ENCODE measurements at regions not wholly inside any gene's neighbourhood (a gene's known extent, or its start where the extent isn't known, plus 50 kb on each side); places are given as distances from the start of the nearest gene placed in this dataset.

DNA sequence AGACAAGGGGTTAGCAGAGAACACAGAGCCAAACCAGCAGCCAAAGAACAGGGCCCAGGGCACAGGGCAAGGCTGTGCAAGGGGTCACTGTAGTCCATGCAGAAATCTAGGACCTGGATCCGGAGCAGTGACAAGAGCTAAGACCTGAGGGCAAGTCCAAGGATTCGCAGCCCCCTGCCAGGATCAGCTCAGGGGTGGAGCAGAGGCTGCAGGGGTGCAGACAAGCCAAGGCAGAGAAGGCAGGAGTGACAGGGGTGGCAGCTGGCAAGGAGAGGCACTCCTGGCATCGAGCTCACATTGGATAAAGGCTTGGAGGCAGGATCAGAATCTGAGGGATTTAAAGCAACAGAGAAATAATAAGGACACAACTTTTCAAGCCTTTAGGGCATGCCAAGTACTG, 80.7 kb upstream of the NANOS1 start:
- Mint-ChIP-seq H3K27ac (no peak overlapping the region), H3K9me3 (no peaks in the 10 kb centered on the region), H3K27me3 (ENCODE audit: low read depth) (peaks cover 18% of the 10 kb centered on the region), H3K4me1 (ENCODE audit: low read depth) (no peaks in the 10 kb centered on the region), H3K4me3 (no peak overlapping the region), H3K36me3 (ENCODE audit: low read depth) (no peaks in the 10 kb centered on the region)
- DNase-seq (ENCODE audit: low spot score): no peak

DNA sequence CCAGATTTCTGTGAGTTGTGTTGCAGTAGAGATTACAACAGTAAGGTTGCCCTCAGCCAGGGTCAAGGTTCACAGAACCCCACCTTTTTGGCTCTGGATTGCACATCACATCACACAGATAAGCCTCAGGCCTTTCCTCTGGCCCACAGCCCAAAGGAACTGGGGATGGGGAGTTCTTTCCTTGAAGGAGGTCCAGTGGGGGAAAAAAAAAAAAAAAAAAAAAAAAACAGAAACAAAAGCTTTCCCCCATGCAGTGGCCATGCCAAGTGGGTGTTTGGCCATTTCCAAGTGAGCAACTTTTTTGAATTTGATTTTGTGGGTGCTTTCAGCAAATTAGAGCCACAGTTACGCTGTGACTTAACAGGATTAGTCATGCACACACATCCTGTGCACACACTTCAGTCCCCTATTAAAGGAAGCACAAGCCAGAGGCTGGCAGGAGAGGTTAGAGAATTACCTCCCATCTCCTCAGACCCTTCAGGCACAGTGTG, 79.3 kb upstream of the NANOS1 start:
- Mint-ChIP-seq H3K27me3 (ENCODE audit: low read depth) (peaks cover 27% of the 10 kb centered on the region), H3K36me3 (ENCODE audit: low read depth) (no peaks in the 10 kb centered on the region), H3K4me1 (ENCODE audit: low read depth) (no peaks in the 10 kb centered on the region), H3K27ac (no peak overlapping the region), H3K4me3 (no peak overlapping the region), H3K9me3 (no peaks in the 10 kb centered on the region)
- no peak for DNase-seq (ENCODE audit: low spot score)

DNA sequence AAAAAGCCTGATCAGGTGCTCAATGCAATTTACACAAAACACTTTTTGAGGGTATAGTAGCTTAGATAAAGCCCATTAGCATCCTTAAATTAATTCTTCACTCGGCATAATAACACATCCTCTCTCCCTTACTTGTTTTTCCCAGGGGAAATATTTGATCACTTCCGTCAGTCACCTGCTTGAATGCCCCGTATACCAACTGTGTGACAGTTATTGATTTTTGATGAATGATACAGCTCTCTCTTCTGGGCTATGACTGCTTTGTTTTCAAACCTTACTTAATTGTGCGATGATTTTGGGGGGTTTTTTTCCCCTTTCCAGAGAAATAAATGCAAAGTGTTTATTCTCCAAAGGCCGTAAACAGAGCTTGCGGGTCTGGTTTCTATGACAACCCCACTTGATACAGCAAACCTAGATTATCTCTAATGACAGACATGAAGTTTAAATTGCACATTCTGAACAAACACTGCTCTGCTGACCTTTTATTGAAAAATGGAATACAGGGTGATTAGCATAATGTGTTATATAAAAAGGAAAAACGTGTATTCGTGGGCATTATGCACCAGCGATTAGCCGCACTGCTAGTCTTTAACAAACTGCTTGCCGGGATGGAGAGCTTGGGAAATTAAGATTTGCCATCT, 78.4 kb upstream of the NANOS1 start:
- peaks cover 22% of the 10 kb centered on the region for H3K27me3 Mint-ChIP-seq (ENCODE audit: low read depth)
- no peaks in the 10 kb centered on the region for H3K9me3 Mint-ChIP-seq
- H3K27ac Mint-ChIP-seq: no peak overlapping the region
- no peaks in the 10 kb centered on the region for H3K4me1 Mint-ChIP-seq (ENCODE audit: low read depth)
- no peak overlapping the region for H3K4me3 Mint-ChIP-seq
- H3K36me3 Mint-ChIP-seq (ENCODE audit: low read depth): no peaks in the 10 kb centered on the region
- no peak for DNase-seq (ENCODE audit: low spot score)

DNA sequence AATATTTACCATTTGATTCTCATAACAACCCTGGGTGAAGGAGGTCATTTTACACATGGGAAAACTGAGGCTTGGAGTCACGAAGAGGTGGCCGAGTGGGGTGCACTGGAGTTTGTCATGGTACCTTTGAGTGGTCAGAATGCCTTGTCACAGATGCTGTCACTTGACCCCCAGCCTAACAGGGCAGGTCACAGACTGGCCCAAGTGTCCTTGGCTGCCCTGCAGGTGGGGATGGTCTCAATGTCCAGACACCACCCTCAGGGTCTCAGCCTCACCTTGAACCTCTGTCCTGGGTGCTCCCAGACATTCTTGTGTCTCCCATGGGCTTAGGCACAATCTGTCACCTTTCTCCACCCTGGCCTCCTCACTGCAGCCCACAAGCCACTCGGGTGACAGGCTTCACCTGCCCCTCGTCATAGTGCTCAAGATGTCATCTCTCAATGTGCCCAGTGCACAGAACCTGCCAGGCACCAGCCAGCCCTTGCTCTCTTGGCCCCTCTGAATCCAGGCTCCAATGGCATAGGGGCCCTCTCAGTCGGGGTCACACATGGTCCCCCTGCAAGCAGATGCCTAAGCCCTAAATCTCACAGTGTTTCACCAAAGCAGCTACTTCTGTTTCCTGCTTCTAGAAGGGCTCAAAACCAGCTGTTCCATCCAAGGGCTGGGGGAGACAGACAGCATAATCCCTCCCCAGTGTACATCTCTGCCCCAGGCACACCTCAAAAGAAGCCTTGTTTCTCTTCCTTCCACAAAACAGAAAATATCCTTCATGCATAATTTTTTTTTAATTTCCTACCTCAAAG, 76.8 kb upstream of the NANOS1 start:
- Mint-ChIP-seq H3K27ac (no peak overlapping the region), H3K4me3 (no peak overlapping the region), H3K9me3 (no peaks in the 10 kb centered on the region), H3K4me1 (ENCODE audit: low read depth) (no peaks in the 10 kb centered on the region), H3K27me3 (ENCODE audit: low read depth) (peaks cover 20% of the 10 kb centered on the region), H3K36me3 (ENCODE audit: low read depth) (no peaks in the 10 kb centered on the region)
- no peak for DNase-seq (ENCODE audit: low spot score)

DNA sequence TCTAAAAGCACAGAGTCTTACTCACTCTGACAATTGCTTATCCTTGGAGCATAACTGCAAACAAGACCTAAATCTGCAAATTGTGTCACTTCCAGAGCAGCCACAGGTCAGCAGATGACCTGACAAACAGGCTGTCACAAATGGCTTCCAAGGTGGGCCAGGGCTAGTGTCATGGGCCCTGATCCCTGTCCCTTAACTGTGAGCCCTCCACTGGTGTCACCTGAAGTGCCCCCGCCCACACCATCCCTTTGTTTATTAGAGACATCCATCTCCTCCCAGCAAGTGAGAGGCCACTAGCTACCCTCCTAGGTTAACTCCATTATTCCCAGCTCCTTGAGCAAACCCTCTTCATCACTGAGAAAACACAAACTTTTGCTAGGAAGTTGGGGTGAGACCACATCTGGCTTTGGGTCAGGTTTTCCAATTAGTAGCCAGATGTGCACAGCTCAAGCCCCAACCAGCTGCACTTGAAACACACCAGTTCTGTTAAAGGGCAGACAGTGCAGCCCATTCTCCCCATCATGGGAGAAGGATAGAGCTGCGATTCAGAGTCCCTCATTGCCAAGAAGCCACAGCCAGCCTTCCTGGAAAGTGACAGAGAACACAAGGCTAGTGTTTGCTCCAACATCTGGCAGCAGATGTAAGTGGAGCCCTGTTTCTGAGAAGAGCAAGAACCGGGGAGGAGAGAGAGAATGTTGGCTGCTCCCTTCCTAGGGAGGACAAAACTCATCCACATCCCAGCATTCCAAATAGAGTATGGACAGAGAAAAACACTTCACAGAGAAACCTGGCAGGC, 75.7 kb upstream of the NANOS1 start:
- no peak for DNase-seq (ENCODE audit: low spot score)
- Mint-ChIP-seq H3K4me1 (ENCODE audit: low read depth) (no peaks in the 10 kb centered on the region), H3K27me3 (ENCODE audit: low read depth) (peaks cover 20% of the 10 kb centered on the region)

DNA sequence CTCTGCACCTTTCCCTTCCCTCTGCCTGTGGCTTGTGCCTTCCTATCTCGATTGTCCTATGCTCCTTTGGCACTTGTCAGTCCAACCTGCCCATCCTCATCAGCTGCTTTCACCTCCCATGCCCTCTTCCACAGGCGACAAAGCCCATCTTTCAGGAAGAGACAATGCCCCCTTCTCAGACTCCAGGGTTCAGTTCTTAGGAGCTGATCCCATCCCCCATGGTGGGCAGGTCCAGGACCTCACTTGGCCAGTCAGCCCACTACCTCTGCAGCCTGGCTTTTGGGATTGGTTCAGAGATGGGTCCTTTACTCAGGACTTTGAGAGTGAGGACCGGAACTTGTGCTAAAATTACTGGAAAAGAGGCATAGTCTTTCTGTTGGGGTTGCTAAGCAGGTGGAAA, 74.0 kb upstream of the NANOS1 start:
- Mint-ChIP-seq H3K27ac (no peak overlapping the region), H3K4me3 (no peak overlapping the region), H3K9me3 (no peaks in the 10 kb centered on the region), H3K27me3 (ENCODE audit: low read depth) (peaks cover 20% of the 10 kb centered on the region), H3K36me3 (ENCODE audit: low read depth) (no peaks in the 10 kb centered on the region), H3K4me1 (ENCODE audit: low read depth) (peaks cover 3% of the 10 kb centered on the region)
- DNase-seq (ENCODE audit: low spot score): no peak

More for the DNA sequence above, 75.7 kb upstream of the NANOS1 start:
- no peak overlapping the region for H3K4me3 Mint-ChIP-seq
- H3K9me3 Mint-ChIP-seq: no peaks in the 10 kb centered on the region
- no peaks in the 10 kb centered on the region for H3K36me3 Mint-ChIP-seq (ENCODE audit: low read depth)
- H3K27ac Mint-ChIP-seq: no peak overlapping the region

DNA sequence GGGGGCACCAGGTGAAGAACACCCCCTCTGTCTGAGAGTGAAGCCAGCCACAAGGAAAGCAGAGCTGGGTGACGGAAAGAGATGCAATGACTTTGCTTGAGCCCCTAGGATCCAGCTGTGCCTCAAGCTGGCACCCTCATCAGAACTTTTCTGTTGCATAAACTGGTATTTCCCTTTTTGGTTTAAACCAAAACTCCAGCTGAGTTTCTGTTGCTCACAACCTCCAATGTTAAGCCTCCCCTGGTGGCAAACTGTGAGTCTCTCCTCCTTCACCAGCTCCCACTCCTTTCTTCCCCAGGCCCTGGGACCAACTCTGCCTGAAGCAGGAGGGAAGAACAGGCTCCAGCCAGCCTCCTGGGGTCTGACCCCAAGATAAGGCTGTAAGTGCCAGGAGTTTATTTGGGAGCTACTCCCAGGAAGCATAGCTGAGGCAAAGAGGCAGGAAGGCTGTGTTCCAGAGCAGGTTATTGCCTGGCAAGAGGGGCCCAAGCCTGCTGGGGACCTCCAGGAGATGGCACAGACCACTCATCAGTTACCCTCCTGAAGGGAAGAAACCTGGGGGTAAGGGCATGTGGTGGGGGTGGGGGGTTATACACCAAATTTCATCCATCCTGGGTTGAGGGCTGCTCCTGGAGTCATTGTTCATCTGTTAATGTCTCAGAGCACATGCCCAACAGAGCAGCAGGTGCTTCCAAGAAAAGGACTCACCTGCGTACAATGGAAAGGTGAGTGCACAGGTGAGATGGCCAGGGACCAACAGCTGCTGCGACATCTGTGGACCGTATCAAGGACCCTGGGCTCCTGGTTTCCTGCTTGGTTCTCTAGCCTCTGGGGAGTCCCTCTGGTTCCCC, 73.3 kb upstream of the NANOS1 start:
- Mint-ChIP-seq H3K36me3 (ENCODE audit: low read depth) (no peaks in the 10 kb centered on the region), H3K4me1 (ENCODE audit: low read depth) (peaks cover 3% of the 10 kb centered on the region), H3K27me3 (ENCODE audit: low read depth) (peaks cover 18% of the 10 kb centered on the region), H3K9me3 (no peaks in the 10 kb centered on the region), H3K27ac (no peak overlapping the region), H3K4me3 (no peak overlapping the region)
- no peak for DNase-seq (ENCODE audit: low spot score)

DNA sequence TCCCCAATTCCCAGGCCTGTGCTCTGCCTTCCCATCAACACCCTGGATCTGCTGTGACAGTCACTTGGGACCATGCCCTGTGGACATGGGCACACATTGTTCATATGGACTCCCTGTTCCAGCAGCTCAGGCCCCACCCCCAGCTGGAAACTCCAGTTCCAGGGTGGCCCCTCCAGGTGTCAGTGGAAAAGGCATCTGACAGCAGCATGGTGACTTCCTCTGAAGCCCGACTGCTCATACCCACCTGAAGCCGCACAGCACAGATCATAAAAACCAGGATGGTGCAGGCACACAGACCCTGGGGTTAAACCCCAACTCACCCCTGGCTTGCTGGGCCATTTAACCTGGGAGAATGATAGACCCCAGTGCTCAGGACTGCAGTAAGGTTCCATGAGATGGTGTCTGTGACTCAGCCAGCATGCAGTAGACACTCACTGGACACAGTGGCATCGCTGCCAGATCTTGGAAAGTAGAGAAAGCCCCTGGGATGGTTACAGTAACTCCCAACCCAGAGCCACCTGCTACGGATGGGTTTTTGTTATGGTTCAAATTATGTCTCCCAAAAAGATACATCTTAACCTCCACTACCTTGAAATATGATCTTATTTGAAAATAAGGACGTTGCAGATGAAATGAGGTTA, 72.6 kb upstream of the NANOS1 start:
- DNase-seq (ENCODE audit: low spot score): no peak
- Mint-ChIP-seq H3K27ac (no peak overlapping the region), H3K4me3 (no peak overlapping the region)

DNA sequence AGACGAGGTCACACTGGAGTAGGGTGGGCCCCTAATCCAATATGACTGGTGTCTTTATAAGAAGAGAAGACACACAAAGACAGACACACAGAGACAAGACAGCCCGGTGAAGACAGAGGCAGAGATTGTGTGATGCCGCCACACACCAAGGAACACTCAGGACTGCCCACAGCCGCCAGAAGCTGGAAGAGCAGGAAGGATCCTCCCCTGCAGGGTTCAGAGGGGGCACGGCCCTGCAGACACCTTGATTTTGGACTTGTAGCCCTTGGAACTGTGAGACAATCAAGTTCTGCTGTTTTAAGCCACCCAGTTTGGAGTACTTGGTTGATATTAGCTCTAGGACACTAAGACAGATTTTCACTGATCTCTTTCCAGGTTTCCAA, 72.1 kb upstream of the NANOS1 start:
- Mint-ChIP-seq H3K27me3 (ENCODE audit: low read depth) (peaks cover 21% of the 10 kb centered on the region), H3K9me3 (no peaks in the 10 kb centered on the region), H3K36me3 (ENCODE audit: low read depth) (no peaks in the 10 kb centered on the region), H3K4me1 (ENCODE audit: low read depth) (peaks cover 3% of the 10 kb centered on the region), H3K4me3 (no peak overlapping the region), H3K27ac (no peak overlapping the region)
- DNase-seq (ENCODE audit: low spot score): no peak

More for the DNA sequence above, 72.6 kb upstream of the NANOS1 start:
- Mint-ChIP-seq H3K9me3 (no peaks in the 10 kb centered on the region), H3K27me3 (ENCODE audit: low read depth) (peaks cover 19% of the 10 kb centered on the region), H3K4me1 (ENCODE audit: low read depth) (peaks cover 3% of the 10 kb centered on the region), H3K36me3 (ENCODE audit: low read depth) (no peaks in the 10 kb centered on the region)

DNA sequence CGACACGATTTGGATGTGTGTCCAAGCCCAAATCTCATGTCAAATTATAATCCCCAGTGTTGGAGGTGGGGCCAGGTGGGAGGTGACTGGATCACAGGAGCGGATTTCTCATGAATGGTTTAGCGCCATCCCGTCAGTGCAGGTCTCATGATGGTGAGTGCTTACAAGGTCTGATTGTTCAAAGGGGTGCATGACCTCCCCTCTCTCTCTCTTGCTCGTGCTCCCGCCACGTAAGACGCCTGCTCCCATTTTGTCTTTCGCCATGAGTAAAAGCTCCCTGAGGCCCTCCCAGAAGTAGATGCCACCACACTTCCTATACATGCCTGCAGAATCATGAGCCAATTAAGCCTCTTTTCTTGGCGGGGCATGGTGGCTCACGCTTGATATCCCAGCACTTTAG, 71.5 kb upstream of the NANOS1 start:
- Mint-ChIP-seq H3K36me3 (ENCODE audit: low read depth) (no peaks in the 10 kb centered on the region), H3K27ac (no peak overlapping the region), H3K27me3 (ENCODE audit: low read depth) (peaks cover 21% of the 10 kb centered on the region), H3K4me3 (no peak overlapping the region), H3K4me1 (ENCODE audit: low read depth) (peaks cover 3% of the 10 kb centered on the region), H3K9me3 (no peaks in the 10 kb centered on the region)
- DNase-seq (ENCODE audit: low spot score): no peak

DNA sequence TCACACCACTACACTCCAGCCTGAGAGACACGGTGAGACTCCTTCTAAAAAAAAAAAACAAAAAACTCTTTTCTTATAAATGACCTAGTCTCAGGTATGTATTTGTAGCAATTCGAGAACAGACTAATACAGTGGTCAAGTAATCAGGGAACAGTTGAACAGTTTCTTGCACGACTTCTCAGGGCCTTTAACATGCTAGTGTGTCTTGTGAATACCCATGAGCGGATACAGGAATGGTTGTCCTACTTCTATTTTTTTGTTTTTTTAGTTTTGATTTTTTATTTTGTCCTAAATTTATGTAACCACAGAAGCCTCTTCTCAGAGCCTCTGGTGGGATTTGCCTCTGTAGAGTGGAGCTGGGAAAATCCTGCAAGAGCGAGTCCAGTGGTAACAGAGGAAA, 71.0 kb upstream of the NANOS1 start:
- H3K36me3 Mint-ChIP-seq (ENCODE audit: low read depth): no peaks in the 10 kb centered on the region
- peaks cover 3% of the 10 kb centered on the region for H3K4me1 Mint-ChIP-seq (ENCODE audit: low read depth)
- no peak for DNase-seq (ENCODE audit: low spot score)
- H3K4me3 Mint-ChIP-seq: no peak overlapping the region
- peaks cover 18% of the 10 kb centered on the region for H3K27me3 Mint-ChIP-seq (ENCODE audit: low read depth)
- H3K9me3 Mint-ChIP-seq: no peaks in the 10 kb centered on the region
- no peak overlapping the region for H3K27ac Mint-ChIP-seq

DNA sequence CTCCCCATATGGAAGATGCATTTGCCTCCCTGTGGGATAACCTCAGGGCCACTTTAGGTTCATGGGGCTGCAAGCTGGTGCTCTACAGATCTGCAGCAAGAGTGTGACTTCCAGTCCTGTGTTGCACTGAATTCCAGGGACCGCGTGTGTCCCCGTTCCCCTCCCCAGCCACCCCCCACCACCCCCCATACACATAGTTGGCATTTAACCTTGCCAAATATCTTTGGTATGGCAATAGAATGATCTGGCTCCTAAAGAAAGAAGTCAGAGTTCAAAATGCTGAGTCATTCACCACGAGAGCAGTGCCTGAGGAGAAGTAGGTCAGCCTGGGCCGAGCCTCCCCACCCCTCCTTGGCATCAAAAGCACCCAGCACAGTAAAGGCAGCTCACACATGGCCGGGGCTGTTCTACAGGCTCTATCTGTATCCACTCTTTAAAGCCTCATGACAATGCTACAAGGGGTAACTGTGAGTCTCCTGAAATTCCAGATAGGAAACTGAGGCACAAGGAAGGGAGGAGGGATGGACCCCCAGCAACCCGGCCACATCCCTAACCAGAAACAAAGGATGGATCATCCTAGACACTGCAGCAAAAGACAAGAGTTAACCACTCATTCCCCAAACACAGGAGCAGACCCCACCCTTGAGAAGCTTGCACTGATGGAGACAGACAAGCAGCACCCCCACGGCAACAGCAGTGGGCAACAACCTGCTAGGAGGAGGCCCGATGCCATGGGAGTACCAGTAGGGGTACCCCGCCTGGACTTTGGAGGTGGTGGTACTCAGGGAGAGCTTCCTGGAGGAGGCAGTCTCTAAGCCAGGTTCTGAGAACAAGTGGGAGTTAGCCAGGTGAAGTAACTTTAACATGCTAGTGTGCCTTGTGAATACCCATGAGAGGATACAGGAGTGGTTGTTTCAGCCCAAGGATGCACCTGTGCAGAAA, 70.3 kb upstream of the NANOS1 start:
- peaks cover 3% of the 10 kb centered on the region for H3K4me1 Mint-ChIP-seq (ENCODE audit: low read depth)
- peaks cover 12% of the 10 kb centered on the region for H3K27me3 Mint-ChIP-seq (ENCODE audit: low read depth)
- no peak overlapping the region for H3K4me3 Mint-ChIP-seq
- no peak overlapping the region for H3K27ac Mint-ChIP-seq
- no peak for DNase-seq (ENCODE audit: low spot score)
- no peaks in the 10 kb centered on the region for H3K9me3 Mint-ChIP-seq
- H3K36me3 Mint-ChIP-seq (ENCODE audit: low read depth): no peaks in the 10 kb centered on the region
